Muscle layer of duodenum (tissue), 2 donors: ENCODE measurements at regions not wholly inside any gene's neighbourhood (a gene's known extent, or its start where the extent isn't known, plus 50 kb on each side); places are given as distances from the start of the nearest gene placed in this dataset.
"Not testable (repeated sequence)": the region's sequence is repeated elsewhere in the genome, so short reads cannot be mapped to it uniquely, and the experiment has no call there.

Experiments
- H3K27ac ChIP-seq: one replicate; pipeline ENCODE4 v1.7.0; 2013; ENCODE audit warnings: mild to moderate bottlenecking, low read length
- H3K27me3 ChIP-seq: one replicate; pipeline ENCODE4 v1.7.0; 2013; ENCODE audit warnings: low read depth, mild to moderate bottlenecking, control low read depth, low read length
- H3K36me3 ChIP-seq, 2 donors: one replicate each; pipeline ENCODE4 v1.7.0; 2013; ENCODE audit warnings: low read length in 2 of 2, control low read depth in 1 of 2, mild to moderate bottlenecking in 1 of 2; ENCODE audit not compliant: insufficient read depth in 2 of 2, control insufficient read depth in 1 of 2
- H3K4me1 ChIP-seq, 2 donors: one replicate each; pipeline ENCODE4 v1.7.0; 2013; ENCODE audit warnings: low read length in 2 of 2, mild to moderate bottlenecking in 2 of 2, control low read depth in 1 of 2, moderate library complexity in 1 of 2; ENCODE audit not compliant: insufficient read depth in 2 of 2, control insufficient read depth in 1 of 2
- H3K4me3 ChIP-seq, 2 donors: one replicate each; pipeline ENCODE4 v1.7.0; 2013; ENCODE audit warnings: low read length in 2 of 2, low read depth in 1 of 2, mild to moderate bottlenecking in 1 of 2
- H3K9me3 ChIP-seq, 2 donors: one replicate each; pipeline ENCODE4 v1.7.0; 2013; ENCODE audit warnings: low read length in 2 of 2, control low read depth in 1 of 2, mild to moderate bottlenecking in 1 of 2; ENCODE audit not compliant: control insufficient read depth in 1 of 2
- donor health status: healthy.

- Histone ChIP-seq H3K9me3 (no peaks in the 10 kb centered on the region), H3K4me1 (no peaks in the 10 kb centered on the region), H3K4me3 (no peak overlapping the region), H3K27me3 (no peaks in the 10 kb centered on the region), H3K36me3 (no peaks in the 10 kb centered on the region), H3K27ac (no peak overlapping the region)
These were observed 932.4 kb upstream of the MAN1A1 start for GRCh38 chr6:120282005-120282404.

- H3K4me3 ChIP-seq, result no peak overlapping the region
- no peak overlapping the region for H3K27ac ChIP-seq
- H3K36me3 ChIP-seq, result no peaks in the 10 kb centered on the region
- no peaks in the 10 kb centered on the region for H3K4me1 ChIP-seq
- no peaks in the 10 kb centered on the region for H3K9me3 ChIP-seq
- no peaks in the 10 kb centered on the region for H3K27me3 ChIP-seq
These were observed 930.1 kb upstream of the MAN1A1 start for GRCh38 chr6:120279466-120280167.

- no peaks in the 10 kb centered on the region for H3K4me1 ChIP-seq
- H3K4me3 ChIP-seq, result no peak overlapping the region
- H3K27me3 ChIP-seq, result no peaks in the 10 kb centered on the region
- no peak overlapping the region for H3K27ac ChIP-seq
- H3K36me3 ChIP-seq, result no peaks in the 10 kb centered on the region
- H3K9me3 ChIP-seq, result no peaks in the 10 kb centered on the region
These were observed 929.3 kb upstream of the MAN1A1 start for GRCh38 chr6:120278689-120279396.

GRCh38 chr6:120274547-120274946 is 925.0 kb upstream of the MAN1A1 start:
- H3K27me3 ChIP-seq, result no peaks in the 10 kb centered on the region
- H3K4me1 ChIP-seq, result no peaks in the 10 kb centered on the region
- H3K27ac ChIP-seq, result no peak overlapping the region
- H3K4me3 ChIP-seq, result no peak overlapping the region
- no peaks in the 10 kb centered on the region for H3K36me3 ChIP-seq
- H3K9me3 ChIP-seq, result peaks cover 0 to 5% of the 10 kb centered on the region in 2 donors

GRCh38 chr6:120273411-120273810 is 923.9 kb upstream of the MAN1A1 start:
- Histone ChIP-seq H3K9me3 (peaks cover 0 to 5% of the 10 kb centered on the region in 2 donors), H3K36me3 (no peaks in the 10 kb centered on the region), H3K4me1 (no peaks in the 10 kb centered on the region), H3K27me3 (no peaks in the 10 kb centered on the region), H3K4me3 (no peak overlapping the region), H3K27ac (no peak overlapping the region)

- Histone ChIP-seq H3K4me1 (no peaks in the 10 kb centered on the region), H3K27ac (no peak overlapping the region), H3K4me3 (no peak overlapping the region), H3K27me3 (no peaks in the 10 kb centered on the region), H3K36me3 (no peaks in the 10 kb centered on the region), H3K9me3 (peaks cover 0 to 5% of the 10 kb centered on the region in 2 donors)
These were observed 922.5 kb upstream of the MAN1A1 start for GRCh38 chr6:120272038-120272437.

- H3K36me3 ChIP-seq, H3K4me3 ChIP-seq, H3K9me3 ChIP-seq, H3K27me3 ChIP-seq, H3K27ac ChIP-seq, H3K4me1 ChIP-seq: not testable (repeated sequence)
These were observed 918.7 kb upstream of the MAN1A1 start for GRCh38 chr6:120268256-120268655.

GRCh38 chr6:120262354-120262753 is 912.8 kb upstream of the MAN1A1 start:
- Histone ChIP-seq H3K27ac (no peak overlapping the region), H3K4me3 (no peak overlapping the region), H3K27me3 (no peaks in the 10 kb centered on the region), H3K36me3 (no peaks in the 10 kb centered on the region), H3K4me1 (no peaks in the 10 kb centered on the region), H3K9me3 (no peaks in the 10 kb centered on the region)

GRCh38 chr6:120260636-120261035 is 911.1 kb upstream of the MAN1A1 start:
- Histone ChIP-seq H3K27me3 (no peaks in the 10 kb centered on the region), H3K9me3 (no peaks in the 10 kb centered on the region), H3K4me3 (no peak overlapping the region), H3K36me3 (no peaks in the 10 kb centered on the region), H3K27ac (no peak overlapping the region), H3K4me1 (no peaks in the 10 kb centered on the region)

- H3K36me3 ChIP-seq, result no peaks in the 10 kb centered on the region
- H3K4me3 ChIP-seq, result no peak overlapping the region
- no peaks in the 10 kb centered on the region for H3K4me1 ChIP-seq
- no peak overlapping the region for H3K27ac ChIP-seq
- no peaks in the 10 kb centered on the region for H3K27me3 ChIP-seq
- H3K9me3 ChIP-seq, result no peaks in the 10 kb centered on the region
These were observed 905.1 kb upstream of the MAN1A1 start for GRCh38 chr6:120254651-120255050.

- no peak overlapping the region for H3K4me3 ChIP-seq
- no peak overlapping the region for H3K27ac ChIP-seq
- H3K9me3 ChIP-seq, result peaks cover 0 to 2% of the 10 kb centered on the region in 2 donors
- no peaks in the 10 kb centered on the region for H3K36me3 ChIP-seq
- H3K4me1 ChIP-seq, result no peaks in the 10 kb centered on the region
- H3K27me3 ChIP-seq, result no peaks in the 10 kb centered on the region
These were observed 898.9 kb upstream of the MAN1A1 start for GRCh38 chr6:120248451-120248850.

GRCh38 chr6:120237221-120237620 is 887.7 kb upstream of the MAN1A1 start:
- no peaks in the 10 kb centered on the region for H3K36me3 ChIP-seq
- no peak overlapping the region for H3K4me3 ChIP-seq

More at GRCh38 chr6:120237221-120237620, 887.7 kb upstream of the MAN1A1 start:
- Histone ChIP-seq H3K9me3 (peaks cover 8 to 23% of the 10 kb centered on the region in 2 donors), H3K27me3 (no peaks in the 10 kb centered on the region), H3K4me1 (no peaks in the 10 kb centered on the region), H3K27ac (no peak overlapping the region)
